ENCODE measurements at regions not wholly inside any gene's neighbourhood (a gene's known extent, or its start where the extent isn't known, plus 50 kb on each side); places are given as distances from the start of the nearest gene placed in this dataset.
"Not testable (repeated sequence)": the region's sequence is repeated elsewhere in the genome, so short reads cannot be mapped to it uniquely, and the experiment has no call there.

DNA sequence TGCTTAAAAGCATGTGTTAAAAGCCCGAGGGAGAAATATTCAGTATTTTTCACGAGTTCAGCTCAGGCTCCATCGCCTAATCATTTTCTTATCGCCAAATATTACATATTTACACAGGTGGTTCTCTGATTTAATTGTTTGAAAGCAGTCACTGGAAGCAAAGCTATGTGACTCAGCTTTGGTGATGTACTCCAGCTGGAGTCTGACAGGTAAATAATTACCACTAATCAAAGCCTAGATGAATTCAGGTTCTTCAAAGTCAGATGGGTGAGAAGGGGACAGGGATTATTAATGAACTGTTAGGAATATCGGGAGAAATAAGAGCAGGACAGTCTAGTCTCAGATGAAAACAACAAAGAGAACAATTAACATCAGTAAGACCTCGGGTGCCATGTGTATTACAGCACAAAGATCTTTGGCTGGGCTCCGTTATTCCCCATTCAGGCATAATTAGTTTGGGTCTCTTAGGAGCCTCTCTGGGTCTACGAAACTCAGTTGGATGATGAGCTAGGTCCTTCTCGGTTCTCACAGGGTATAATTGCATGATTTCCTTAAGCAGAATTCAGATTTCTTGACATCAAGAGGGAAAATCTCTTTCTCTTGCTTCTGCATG lies 331.7 kb upstream of the ADAMTS9 start:
- DNase-seq (ENCODE audit: low spot score), result no peak
- intact Hi-C loops (cut with DNase I), result no loop called here

DNA sequence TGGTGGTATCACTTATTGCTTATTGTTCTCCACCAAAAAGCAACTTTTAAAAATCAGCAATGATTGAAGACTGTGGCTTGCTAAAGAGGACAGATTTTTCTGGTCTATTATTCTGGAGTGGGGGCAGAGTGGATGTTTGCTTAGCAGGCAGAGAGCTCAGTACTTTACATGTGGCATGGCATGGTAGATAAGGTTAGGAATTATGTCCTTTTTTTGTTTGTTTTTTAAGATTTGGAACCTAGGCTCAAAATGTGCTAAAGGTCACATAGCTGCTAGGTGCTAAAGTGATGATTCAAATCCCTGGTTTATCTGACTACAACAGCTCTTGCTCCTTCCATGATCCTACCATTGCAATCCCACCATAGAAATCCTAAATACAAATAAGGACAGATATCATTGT lies 331.0 kb upstream of the ADAMTS9 start:
- no peak for DNase-seq (ENCODE audit: low spot score)
- intact Hi-C loops (cut with DNase I), result no loop called here

DNA sequence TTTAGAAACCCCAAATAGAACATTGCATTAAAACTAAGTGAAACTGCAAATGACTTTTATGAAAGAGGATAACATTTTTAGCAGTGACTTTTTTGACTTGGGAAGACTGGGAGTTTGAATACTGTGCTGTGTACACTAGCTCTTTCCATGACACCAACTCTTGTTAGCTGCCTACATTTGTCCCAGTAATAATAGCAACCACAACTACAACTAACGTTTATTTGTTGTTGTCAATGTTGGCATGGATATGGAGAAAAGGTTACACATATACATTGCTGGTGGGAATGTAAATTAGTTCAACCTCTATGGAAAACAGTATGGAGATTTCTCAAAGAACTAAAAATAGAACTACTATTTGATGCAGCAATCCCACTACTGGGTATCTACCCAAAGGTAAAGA lies 329.6 kb upstream of the ADAMTS9 start:
- intact Hi-C loops (cut with DNase I), result no loop called here
- DNase-seq (ENCODE audit: low spot score), result no peak

DNA sequence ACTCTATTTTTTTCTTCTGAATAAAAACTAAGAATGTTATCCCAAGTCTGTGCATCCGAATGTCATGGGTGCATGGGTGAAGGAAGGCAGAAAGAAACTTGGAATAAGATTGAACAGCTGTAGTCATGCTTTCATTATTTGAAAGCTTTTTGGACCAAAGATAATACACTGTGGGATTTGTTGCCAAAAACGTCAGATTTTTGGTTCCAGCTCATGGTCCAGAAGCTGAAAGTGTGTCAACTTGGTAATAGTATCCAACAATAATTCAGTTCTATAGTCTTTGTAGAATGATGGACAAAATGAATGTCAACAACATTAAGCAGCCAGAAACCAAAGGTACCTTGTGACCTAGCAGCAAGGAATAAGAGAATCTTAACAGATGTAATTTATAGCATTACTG lies 327.9 kb upstream of the ADAMTS9 start:
- intact Hi-C loops (cut with DNase I), result no loop called here
- DNase-seq (ENCODE audit: low spot score), result no peak

DNA sequence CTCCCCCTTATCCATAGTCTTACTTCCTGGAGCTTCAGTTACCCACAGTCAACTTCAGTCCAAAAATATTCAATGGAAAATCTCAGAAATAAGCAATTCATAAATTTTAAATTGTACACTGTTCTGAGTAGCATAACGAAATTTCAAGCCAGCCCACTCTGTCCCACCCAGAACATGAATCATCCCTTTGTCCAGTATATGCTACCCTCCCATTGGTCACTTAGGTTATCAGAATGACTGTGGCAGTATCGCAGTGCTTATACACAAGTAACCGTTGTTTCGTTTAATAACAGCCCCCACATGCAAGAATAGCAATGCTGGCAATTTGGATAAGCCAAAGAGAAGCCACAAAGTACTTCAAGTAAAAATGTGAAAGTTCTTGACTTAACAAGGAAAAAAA lies 325.3 kb upstream of the ADAMTS9 start:
- no peak for DNase-seq (ENCODE audit: low spot score)
- intact Hi-C loops (cut with DNase I), result no loop called here

DNA sequence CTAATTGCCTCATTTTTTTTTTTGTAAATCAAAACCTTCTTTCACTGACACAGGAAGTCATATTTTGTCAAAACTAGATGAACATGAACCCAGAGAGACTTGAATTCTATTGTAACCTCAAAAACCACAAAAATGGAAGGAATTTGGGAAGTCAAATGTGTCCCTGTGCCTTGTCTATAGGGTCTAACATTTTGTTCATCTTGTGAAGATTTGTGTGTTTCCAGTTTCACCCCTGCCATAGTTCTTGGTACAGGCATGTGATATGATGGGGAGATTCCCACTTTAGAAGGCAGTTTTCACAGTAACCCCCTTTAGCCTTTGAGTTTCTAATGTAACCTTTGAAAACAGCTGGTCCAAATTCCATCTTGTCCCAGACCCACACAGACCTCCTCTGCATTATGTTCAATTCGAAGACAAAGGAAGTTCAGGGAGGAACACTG lies 318.5 kb upstream of the ADAMTS9 start:
- intact Hi-C loops (cut with DNase I), result no loop called here
- no peak for DNase-seq (ENCODE audit: low spot score)

DNA sequence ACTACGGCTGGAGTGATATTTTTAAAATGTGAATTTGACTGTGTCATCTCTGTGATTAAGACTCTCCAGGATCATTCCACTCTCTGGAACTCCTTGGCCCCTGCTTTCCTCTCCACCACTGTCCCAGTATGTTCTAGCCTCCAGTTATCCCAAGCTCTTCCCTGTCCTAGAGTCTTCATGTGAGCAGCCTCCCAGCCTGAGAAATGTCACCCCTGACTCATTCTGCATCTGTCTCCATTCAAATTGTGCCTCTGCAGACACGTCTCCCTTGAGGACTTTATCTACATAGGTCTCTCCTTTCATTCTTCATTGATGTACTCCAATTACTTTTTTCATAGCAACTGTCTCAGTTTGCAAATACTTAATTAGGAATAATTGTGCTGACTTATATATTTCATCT lies 317.7 kb upstream of the ADAMTS9 start:
- no peak for DNase-seq (ENCODE audit: low spot score)
- intact Hi-C loops (cut with DNase I), result no loop called here

DNA sequence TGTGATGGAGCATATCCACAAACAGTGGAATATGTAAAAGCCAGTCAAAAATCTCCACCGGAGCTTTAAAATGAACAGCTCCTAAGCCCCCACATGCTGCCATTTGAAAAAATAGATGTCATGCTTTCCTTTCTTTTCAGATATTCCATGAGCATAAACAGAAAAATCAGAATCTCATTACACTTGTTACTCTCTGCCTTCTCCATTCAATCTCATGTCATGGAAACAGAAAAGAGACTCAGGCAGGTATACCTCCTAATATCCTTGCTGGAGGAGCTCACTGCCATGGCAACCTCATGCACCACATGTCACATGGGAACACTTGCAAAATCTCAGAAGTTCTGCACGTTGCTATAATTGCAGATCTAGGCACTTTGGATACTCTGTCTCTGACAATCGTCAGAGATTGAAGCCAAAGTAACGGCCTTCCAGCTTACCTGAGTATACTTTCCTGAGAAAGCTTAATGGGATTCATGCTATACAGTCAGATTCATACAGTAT lies 317.0 kb upstream of the ADAMTS9 start:
- no peak for DNase-seq (ENCODE audit: low spot score)
- intact Hi-C loops (cut with DNase I), result no loop called here

DNA sequence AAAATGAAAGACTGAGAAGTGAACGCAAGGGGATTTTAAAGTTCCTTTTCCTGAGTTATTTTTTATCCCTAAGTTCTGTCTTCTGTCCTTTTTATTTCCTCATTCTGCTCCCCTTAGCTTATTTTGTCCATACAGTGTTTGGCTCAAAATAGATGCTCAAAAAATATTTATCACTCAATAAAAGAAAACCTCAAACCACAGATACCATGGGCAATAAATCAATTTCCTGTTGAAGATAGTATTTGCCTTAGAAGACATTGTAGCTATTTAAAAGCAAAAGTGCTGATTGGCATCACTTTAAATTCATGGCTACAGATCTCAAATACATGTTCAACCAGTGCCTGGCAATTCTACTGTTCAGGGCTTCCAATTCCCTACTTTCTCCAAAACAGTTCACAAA lies 316.5 kb upstream of the ADAMTS9 start:
- DNase-seq (ENCODE audit: low spot score), result no peak
- intact Hi-C loops (cut with DNase I), result no loop called here

DNA sequence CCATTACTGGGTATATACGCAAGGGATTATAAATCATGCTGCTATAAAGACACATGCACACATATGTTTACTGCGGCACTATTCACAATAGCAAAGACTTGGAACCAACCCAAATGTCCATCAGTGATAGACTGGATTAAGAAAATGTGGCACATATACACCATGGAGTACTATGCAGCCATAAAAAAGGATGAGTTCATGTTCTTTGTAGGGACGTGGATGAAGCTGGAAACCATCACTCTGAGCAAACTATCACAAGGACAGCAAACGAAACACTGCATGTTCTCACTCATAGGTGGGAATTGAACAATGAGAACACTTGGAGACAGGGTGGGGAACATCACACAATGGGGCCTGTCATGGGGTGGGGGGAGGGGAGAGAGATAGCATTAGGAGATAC lies 313.3 kb upstream of the ADAMTS9 start:
- DNase-seq (ENCODE audit: low spot score); intact Hi-C loops (cut with DNase I): not testable (repeated sequence)

DNA sequence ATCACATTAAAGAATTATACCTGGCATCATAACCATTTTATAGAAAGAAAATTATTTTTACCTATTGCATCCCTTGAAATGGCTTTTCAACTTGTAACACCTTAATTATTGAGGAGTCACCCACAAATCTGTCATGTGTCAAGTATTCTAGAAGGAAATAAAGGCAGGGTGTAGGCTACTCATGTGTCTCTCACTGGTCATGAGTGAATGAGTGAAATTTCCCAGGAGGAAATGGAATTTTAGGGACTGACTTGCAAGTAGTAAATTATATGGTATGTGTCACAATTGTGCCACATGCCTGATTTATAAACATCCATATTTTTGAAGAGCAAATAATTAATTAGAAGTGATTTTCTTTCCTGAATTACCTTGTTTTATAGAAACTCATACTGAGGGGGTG lies 310.5 kb upstream of the ADAMTS9 start:
- DNase-seq (ENCODE audit: low spot score), result no peak
- intact Hi-C loops (cut with DNase I), result no loop called here

DNA sequence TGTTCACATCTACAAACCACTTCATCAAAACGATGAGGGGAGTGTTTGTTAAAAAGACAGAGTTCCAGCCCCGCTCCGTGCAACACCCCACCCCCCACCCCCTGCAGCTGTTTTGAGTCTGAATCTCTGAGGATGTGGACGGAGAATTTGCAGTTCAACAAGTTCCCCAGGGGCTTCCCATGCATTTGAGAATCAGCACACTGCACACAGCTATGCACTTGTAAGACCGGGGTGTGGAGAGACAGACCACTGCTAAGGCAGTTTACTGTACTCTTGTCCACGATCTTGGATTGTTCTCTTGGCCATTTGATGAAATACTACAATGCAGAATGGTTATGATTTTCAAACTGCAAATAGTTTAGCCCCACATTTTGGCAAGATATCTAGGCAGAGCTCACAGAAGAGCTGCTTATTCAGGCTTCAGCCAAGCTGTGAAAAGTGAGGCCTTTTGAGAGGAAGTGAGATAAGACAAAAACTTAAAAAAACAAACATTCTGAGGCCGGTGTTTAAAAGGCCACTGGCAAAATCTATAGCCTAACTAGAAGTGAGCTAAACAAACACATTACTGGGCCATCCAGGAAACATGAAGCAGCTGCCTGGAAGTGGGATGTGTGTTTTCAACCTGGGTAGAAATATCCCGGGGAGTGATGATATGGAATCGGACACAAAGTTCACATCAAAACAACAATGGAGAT lies 308.2 kb upstream of the ADAMTS9 start:
- DNase-seq (ENCODE audit: low spot score), result no peak

DNA sequence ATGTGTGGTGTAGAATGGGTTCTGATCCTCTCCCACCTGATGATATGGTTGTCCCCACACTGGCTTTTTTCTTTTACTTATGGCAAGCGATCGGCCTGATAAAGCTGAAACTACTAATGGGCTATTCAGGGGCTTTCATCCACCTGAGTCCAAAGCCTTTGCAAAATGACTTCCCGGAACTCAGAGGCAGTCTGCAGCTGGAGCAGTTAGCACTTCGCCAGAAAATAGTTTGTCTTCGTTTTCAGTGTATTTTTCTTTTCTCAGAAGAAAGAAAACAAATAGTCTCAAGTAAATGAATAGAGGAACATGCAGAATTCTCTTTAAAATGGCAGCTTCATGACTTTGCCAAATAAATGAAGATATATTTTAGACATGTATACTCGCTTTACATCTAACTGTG lies 306.0 kb upstream of the ADAMTS9 start:
- DNase-seq (ENCODE audit: low spot score), result no peak
- intact Hi-C loops (cut with DNase I), result no loop called here

More for the DNA sequence above, 308.2 kb upstream of the ADAMTS9 start:
- intact Hi-C loops (cut with DNase I), result no loop called here

DNA sequence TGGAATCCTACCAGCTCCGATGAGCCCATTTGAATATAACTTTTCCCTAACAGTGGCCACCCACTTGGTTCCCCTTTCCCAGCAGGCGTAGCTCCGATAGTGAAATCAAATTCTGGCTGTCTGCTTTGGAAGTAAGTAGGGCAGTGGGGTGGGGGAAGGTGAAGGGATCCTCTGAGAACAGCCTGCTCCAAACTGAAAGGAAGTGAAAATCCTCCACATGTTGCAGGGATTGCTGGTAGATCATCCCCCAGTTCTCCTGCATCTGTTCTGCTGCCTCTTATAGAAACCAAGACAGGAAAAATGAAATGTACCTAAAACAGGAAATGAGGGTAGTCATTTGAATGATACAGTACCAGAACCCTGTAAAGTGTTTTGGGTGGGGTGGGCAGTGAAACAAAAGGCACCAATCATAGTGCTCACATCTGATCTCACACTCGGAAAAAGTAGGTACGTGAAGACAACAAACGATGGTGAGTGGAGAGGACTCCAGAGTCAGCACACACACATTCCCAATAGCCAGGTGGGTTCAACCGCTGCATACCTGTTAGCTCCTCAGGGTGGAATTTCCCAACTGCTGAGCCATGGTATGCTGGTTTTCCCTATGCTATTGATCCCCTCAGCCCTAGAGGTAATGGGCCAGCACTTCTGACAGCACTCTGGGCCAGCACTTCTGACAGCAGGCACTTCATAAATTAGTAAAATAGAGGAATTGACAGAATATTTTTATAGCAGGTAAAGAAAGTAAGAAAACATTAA lies 304.9 kb upstream of the ADAMTS9 start:
- DNase-seq (ENCODE audit: low spot score), result no peak
- intact Hi-C loops (cut with DNase I), result no loop called here

DNA sequence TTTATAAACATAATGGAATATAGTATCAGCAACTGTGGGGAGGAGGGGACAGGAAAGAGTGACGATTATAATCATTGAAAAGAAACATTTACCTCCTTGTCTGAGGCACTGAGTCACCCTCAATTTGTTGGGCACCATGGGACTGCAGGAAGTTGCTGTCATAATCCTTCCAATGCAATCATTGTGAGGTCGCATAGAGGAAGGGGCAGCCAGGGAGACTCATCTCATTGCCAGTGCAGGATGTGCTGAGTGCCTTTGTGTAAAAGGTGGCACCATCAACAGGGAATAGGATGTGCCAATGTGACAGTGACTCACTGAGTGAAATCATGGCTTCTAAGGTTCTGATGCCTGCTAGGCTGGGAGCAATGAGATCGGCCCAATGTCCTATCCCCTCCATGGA lies 300.4 kb upstream of the ADAMTS9 start:
- intact Hi-C loops (cut with DNase I), result no loop called here
- DNase-seq (ENCODE audit: low spot score), result no peak

DNA sequence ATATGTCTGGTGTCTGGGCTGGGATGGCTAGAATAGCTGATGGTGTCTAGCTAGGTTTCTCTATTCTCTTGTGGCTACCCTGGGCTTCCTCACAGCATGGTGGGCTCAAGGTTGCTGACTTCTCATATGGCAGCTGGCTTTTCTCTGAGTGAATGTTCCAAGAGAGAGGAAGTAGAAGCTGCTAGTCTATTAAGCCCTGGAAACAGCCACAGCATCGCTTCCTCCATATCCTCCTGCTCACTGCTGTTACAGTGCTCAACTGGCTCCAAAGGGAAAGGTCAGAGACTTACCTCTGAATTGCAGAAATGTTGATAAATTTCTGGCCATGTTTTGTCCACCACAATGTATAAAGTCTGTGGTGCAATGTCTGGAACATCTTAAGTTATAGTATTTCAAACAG lies 299.9 kb upstream of the ADAMTS9 start:
- intact Hi-C loops (cut with DNase I), result no loop called here
- no peak for DNase-seq (ENCODE audit: low spot score)

DNA sequence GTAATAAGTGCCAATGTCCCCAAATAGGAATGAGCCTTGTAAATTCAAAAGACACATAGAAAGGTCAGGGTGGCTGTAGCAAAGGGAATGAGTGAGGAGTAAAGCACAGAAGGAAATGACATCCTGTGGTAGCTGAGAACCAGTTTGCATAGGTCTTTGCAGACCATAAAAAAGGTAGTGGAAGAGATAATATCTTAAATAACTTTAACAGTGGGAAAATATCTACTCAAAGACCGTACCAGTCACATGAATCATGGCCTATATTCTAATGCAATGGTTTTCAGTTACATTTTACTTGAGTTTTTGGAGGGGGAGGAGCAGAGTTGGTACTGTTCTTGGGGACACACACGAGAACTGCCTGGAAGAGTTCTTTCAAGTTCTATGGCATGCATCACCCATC lies 297.3 kb upstream of the ADAMTS9 start:
- intact Hi-C loops (cut with DNase I), result no loop called here
- no peak for DNase-seq (ENCODE audit: low spot score)

DNA sequence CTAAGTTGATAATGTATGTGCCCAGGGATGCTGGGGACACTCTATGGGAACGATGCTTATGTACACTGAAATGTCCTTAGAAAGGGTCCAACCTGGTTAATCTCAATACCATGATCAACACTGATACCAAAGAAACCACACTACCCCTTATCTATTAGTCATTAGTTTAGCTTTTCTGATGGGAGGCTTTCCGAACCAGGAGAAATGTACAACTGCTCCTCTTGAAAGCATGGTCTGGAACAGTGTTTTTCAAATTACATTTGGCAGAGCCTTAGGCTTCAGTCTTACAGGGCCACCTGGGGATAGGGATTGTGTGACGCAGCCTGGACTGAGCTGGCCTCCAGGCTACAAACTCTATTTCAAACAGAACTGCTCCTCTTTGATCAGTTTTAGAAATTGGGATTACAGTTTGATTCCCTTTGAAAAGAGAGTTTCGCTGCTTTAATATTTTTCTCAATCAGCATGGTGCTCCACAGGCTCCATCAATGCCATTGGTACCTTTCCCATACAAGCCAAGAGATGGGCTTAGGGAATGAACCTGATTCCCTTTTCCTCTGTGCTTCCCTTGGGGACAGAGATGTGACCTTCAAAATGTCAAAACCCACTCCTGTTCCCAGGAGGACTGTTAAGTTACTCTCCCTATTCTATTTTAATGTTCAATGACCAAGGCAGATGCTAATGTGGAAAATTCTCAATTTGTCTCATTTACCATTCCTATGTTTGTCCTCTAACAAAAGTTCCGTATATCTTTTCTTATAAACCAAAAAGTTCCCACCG lies 296.0 kb upstream of the ADAMTS9 start:
- intact Hi-C loops (cut with DNase I), result no loop called here
- no peak for DNase-seq (ENCODE audit: low spot score)

DNA sequence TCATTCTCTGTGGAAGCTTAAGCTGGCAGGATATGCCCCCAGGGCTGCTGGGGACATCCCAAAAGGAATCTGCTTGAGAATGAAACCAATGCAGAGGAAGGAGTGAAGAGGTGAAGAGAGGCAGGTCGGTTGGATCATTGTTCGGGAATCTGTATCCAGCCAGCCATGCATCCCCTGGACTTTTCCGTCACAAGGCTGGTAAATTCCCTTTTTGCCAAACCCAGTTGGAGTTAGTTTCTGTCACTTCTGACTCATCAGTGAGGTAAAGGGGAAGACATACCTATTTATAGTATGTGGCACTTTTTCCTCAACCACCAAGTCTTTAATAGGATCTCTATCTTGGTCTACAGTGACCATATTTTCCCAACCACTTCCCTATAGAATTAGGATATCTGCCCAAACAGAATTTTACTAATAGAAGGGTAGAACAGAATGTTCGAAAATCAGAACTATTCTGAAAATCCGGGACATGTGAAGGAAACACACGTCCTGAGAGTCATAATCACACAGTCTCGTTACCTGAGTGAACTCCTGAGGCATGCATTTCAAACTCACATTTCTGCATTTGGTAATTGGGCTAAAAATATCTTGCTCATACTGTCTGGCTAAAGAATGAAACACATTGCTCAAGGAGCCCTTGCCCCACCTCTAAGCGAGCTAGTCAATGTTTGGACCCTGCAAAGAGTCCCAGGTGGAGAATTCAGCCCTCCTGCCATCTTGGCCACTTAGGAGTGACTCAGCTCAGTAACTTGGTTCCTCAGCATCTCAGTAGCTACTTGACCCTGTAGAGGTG lies 289.7 kb upstream of the ADAMTS9 start:
- no peak for DNase-seq (ENCODE audit: low spot score)
- intact Hi-C loops (cut with DNase I), result no loop called here
